GM12892 (cell line): ENCODE measurements at regions not wholly inside any gene's neighbourhood (a gene's known extent, or its start where the extent isn't known, plus 50 kb on each side); places are given as distances from the start of the nearest gene placed in this dataset.
"Not testable (repeated sequence)": the region's sequence is repeated elsewhere in the genome, so short reads cannot be mapped to it uniquely, and the experiment has no call there.

Experiments
- DNase-seq: peaks from one replicate; pipeline ENCODE4 v3.0.0; 2011; ENCODE audit not compliant: insufficient read length
- FAIRE-seq: peaks from 2 replicates; lab custom pipeline; 2011; peaks lifted over from hg19 to GRCh38; lab: Jason Lieb, UNC
- POLR2A ChIP-seq: IDR thresholded peaks from 2 replicates; pipeline ENCODE4 v1.6.1; 2011; ENCODE audit warnings: low read depth, low read length, control low read depth
- POLR2AphosphoS5 ChIP-seq: IDR thresholded peaks from 2 replicates; pipeline ENCODE4 v1.6.1; 2011; ENCODE audit warnings: low read depth, low read length, control low read depth
- TAF1 ChIP-seq: IDR thresholded peaks from 2 replicates; pipeline ENCODE4 v1.6.1; 2011; ENCODE audit warnings: low read depth, mild to moderate bottlenecking, control low read depth, low read length, borderline replicate concordance

DNA sequence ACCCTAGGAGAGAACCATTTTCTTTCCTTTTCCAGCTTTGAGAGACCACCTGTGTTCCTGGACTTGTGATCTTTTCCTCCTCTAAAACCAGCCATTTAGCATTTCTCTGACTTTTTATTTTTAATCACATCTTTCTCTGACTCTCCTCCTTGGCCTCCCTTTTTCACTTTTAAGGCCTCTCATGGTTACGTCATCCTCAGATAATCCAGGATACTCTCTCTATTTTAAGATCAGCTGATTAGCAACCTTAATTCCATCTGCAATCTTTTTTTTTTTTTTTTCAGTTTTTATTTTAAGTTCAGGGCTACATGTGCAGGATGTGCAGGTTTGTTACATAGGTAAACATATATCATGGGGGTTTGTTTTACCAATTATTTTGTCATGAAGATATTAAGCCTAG lies 54.0 kb downstream of the RFPL4B start:
- no peak for TF ChIP-seq POLR2AphosphoS5
- no peak for TF ChIP-seq TAF1
- TF ChIP-seq POLR2A, result no peak
- DNase-seq (no peak), FAIRE-seq (no peak)

DNA sequence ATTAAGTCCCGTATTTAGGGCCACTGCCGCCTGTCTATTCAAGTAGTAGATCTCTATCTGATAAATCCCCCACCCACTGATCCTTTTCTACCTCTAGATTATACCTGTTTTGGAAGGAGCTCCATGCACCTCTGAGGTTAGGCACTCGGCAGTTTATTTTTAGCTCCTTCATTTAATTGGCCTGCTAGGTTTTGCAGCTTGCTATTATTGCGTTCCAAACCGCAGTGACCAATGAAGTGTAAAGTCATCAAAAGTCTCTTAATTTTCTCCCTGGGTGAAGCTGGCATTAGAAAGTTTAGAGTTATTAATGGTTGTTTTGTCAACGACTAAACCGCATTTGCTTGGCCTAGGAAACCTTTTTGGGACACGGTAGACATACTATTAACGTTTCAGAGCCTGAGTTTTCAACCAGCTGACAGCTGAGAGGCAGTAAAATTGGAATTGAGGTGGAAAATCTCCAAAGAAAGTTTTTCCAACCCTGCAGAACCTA lies 60.0 kb downstream of the RFPL4B start:
- TF ChIP-seq POLR2A (no peak), TAF1 (no peak), POLR2AphosphoS5 (no peak)
- no peak for DNase-seq
- FAIRE-seq, result no peak

GRCh38 chr6:112408522-112408921 lies 61.4 kb downstream of the RFPL4B start:
- FAIRE-seq (no peak), DNase-seq (no peak)
- TF ChIP-seq POLR2AphosphoS5, result no peak
- TF ChIP-seq POLR2A, result no peak
- no peak for TF ChIP-seq TAF1

DNA sequence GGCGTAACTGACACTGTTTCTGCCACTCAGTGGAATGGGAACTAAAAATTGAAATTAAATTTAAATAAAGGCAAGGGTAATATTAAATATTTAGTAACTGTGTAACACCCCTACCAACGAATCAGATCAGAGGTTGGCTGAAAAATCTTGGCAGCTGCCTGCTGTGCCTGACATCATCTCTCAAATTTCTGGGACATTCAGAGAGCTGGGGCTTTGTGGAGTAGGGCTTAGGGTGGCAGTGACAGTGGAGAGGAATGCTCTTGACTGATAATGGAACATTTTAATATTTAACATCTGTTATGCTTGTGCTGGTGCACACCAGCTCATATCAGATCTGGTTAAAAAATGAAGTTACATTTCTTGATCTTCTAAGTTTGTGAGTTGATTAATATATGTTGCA lies 62.2 kb downstream of the RFPL4B start:
- FAIRE-seq (no peak), DNase-seq (no peak)
- TF ChIP-seq POLR2A (no peak), POLR2AphosphoS5 (no peak), TAF1 (no peak)

DNA sequence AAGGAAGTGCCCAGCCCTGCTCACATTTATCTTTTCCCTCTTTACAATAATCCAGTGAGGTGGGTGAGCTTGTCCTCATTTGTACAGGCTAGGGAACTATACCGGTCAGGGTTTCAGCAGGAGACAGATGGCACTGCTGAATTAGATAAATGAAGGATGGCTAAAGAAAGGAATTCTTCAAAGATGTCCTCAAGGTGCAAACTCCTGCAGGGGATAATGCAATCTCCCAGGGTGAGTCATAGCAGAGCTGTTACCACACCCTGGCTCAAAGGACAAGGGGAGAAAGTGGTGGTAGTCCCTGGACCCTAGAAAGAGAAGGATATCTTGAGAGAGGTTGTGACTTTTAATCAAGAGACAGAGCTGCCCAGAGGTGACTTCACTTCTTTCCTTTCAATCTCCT lies 66.7 kb downstream of the RFPL4B start:
- FAIRE-seq (no peak), DNase-seq (no peak)
- TF ChIP-seq TAF1 (no peak), POLR2AphosphoS5 (no peak), POLR2A (no peak)

DNA sequence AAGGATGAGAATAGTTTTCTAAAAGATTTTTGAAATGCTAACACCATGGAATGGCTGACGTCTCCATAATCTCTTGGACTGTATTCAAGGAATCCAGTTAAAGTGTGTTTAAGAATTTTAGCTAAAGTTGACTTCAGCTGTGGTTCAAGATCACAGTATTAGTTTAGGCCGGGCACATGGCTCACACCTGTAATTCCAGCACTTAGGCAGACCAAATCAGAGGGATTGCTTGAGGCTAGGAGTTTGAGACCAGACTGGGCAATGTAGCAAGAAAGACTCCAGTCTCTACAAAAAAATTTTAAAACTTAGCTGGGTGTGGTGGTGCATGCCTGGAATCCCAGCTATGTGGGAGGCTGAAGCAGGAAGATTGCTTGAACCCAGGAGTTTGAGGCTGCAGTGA lies 68.2 kb downstream of the RFPL4B start:
- FAIRE-seq (no peak), DNase-seq (no peak)
- no peak for TF ChIP-seq TAF1
- no peak for TF ChIP-seq POLR2A
- TF ChIP-seq POLR2AphosphoS5, result no peak

DNA sequence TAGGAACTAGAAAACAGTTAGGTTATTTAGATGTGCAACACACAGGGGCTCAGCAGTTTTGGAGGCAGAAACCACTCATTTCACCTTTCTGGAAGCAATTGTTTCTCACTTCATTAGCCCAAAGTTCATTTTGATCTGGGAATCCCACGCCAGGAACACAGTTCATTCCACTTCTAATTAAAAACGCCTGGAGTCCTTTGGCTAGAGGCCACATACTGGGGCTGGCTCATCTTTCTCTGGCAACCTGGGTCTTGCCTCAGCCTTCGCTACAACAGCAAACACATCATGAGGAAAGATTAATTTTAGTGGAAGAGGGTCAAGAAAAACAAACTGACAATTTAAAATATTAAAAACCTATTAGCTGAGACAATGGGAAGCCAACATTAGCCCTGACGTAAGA lies 69.7 kb downstream of the RFPL4B start:
- FAIRE-seq (no peak), DNase-seq (no peak)
- no peak for TF ChIP-seq TAF1
- TF ChIP-seq POLR2A, result no peak
- TF ChIP-seq POLR2AphosphoS5, result no peak

DNA sequence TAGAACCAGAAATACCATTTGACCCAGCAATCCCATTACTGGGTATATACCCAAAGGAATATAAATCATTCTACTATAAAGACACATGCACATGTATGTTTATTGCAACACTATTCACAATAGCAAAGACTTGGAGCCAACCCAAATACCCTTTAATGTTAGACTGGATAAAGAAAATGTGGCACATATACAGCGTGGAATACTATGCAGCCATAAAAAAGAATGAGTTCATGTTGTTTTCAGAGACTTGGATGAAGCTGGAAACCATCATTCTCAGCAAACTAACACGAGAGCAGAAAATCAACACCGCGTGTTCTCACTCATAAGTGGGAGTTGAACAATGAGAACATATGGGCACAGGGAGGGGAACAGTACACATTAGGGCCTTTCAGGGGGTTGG lies 79.9 kb downstream of the RFPL4B start:
- DNase-seq, FAIRE-seq: not testable (repeated sequence)

DNA sequence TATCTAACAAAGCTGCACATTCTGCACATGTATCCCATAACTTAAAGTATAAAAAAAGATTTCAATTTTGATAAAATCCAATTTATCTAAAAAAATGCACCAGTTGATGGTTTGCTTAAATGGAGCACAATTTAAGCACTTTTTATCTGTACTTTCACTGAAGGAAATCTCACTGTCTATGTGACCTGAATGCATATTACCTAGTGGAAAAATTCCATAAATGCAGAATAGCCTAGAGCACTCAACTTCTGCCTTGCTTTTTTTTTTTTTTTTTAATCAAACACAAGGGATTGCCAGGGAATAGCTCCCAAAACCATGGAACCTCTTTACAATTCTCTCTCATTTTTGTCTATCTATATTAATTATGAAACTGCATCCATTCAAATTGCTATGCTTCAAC lies 80.4 kb downstream of the RFPL4B start:
- FAIRE-seq (no peak), DNase-seq (no peak)
- no peak for TF ChIP-seq POLR2AphosphoS5
- no peak for TF ChIP-seq POLR2A
- no peak for TF ChIP-seq TAF1

DNA sequence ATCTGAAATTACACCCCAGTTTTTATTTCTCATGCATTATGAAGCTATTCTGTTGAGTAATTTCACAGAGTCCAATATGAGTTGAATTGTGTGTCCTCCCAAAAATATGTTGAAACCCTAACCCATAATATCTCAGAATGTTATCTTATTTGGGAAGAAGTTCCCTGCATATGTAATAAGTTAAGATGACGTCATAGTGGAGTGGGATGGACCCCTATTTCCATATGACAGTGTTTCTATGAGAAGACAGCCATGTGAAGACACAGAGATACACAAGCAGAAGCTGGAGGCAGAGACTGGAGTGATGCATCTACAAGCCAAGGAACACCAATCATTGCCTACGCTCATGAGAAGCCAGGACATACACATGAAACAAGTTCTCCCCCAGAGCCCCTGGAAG lies 81.3 kb downstream of the RFPL4B start:
- DNase-seq, result no peak
- FAIRE-seq, result no peak
- TF ChIP-seq TAF1 (no peak), POLR2A (no peak), POLR2AphosphoS5 (no peak)

GRCh38 chr6:112429226-112429625 lies 82.1 kb downstream of the RFPL4B start:
- TF ChIP-seq TAF1, result no peak
- FAIRE-seq (no peak), DNase-seq (no peak)

- FAIRE-seq, result no peak
- DNase-seq, result no peak
- no peak for TF ChIP-seq POLR2A
- no peak for TF ChIP-seq TAF1
- no peak for TF ChIP-seq POLR2AphosphoS5
Observed at GRCh38 chr6:112431803-112432202, 84.7 kb downstream of the RFPL4B start.

DNA sequence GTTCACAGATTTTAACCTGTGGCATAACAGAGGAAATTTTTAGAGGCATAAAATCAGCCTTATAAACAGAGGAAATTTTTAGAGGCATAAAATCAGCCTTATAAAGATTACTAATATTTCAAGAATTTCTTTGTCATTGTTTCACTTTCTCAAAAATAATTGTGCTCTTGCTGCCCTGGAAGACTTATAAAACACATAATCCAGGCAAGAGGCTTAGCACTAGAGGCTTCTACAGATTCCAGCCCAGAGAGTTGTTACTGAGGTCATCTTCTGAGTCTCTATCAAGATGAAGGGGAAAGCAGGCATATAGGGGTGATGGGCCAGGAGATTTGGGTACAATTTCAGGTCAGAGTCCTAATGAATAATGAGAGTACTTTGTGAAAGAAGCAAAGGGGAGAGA lies 85.7 kb downstream of the RFPL4B start:
- TF ChIP-seq POLR2A, result no peak
- no peak for TF ChIP-seq POLR2AphosphoS5
- TF ChIP-seq TAF1, result no peak
- DNase-seq, result no peak
- no peak for FAIRE-seq

DNA sequence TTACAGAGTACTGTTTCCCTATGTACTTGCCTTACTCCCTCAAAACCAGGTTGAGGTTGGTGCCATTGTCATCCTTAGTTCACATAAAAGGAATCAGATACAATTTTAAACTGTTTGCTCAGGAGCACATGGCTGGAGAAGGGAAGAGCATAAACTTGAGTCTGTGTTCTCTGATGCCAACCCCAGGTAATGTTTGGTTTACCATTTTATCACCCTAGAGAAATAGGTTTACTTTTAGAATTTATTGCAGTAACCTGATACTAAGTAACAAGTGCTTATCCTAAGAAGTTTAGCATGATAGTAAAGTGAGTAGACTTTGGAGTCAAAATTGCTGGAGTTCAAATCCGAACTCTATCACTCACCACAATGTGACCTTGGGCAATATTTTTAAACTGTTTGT lies 86.3 kb downstream of the RFPL4B start:
- no peak for TF ChIP-seq TAF1
- DNase-seq (no peak), FAIRE-seq (no peak)
